Stimulated activated effector memory CD8-positive, alpha-beta T cell treated with anti-CD3 and anti-CD28 coated beads, Interleukin-12 subunit alpha, Interleukin-12 subunit beta, amount 100 ng/mL, for 72 hours (primary cell): ENCODE measurements at regions not wholly inside any gene's neighbourhood (a gene's known extent, or its start where the extent isn't known, plus 50 kb on each side); places are given as distances from the start of the nearest gene placed in this dataset.

Experiments
- ATAC-seq: fragments of 150-1000 bp; cut with Tn5 transposase; 2 replicates; pipeline ENCODE4 v1.10.0; 2021
- DNase-seq, 2 donors: peaks; one replicate each; pipeline ENCODE4 v3.0.0; 2021 to 2022; ENCODE audit warnings: low spot score in 2 of 2
- H3K27ac Mint-ChIP-seq: one replicate; pipeline ENCODE4 v1.8.0; 2022; ENCODE audit warnings: mild to moderate bottlenecking, mixed read lengths
- H3K36me3 Mint-ChIP-seq: one replicate; pipeline ENCODE4 v1.8.0; 2022; ENCODE audit warnings: mild to moderate bottlenecking, mixed read lengths
- H3K4me1 Mint-ChIP-seq: one replicate; pipeline ENCODE4 v1.8.0; 2022; ENCODE audit warnings: mixed read lengths
- H3K4me3 Mint-ChIP-seq: one replicate; pipeline ENCODE4 v1.8.0; 2022; ENCODE audit warnings: mild to moderate bottlenecking, mixed read lengths
- H3K9me3 Mint-ChIP-seq: one replicate; pipeline ENCODE4 v1.8.0; 2022; ENCODE audit warnings: mixed read lengths

- DNase-seq (no peak), ATAC-seq (no peak)
- Mint-ChIP-seq H3K27ac (no peak overlapping the region), H3K9me3 (no peaks in the 10 kb centered on the region), H3K36me3 (no peaks in the 10 kb centered on the region), H3K4me1 (no peaks in the 10 kb centered on the region), H3K4me3 (no peak overlapping the region)
These were observed 226.5 kb upstream of the ARL4C start for GRCh38 chr2:234723400-234723799.

- H3K9me3 Mint-ChIP-seq = no peaks in the 10 kb centered on the region
- no peaks in the 10 kb centered on the region for H3K4me1 Mint-ChIP-seq
- ATAC-seq (no peak), DNase-seq (no peak)
- no peak overlapping the region for H3K27ac Mint-ChIP-seq
- no peaks in the 10 kb centered on the region for H3K36me3 Mint-ChIP-seq
- H3K4me3 Mint-ChIP-seq = no peak overlapping the region
These were observed 225.3 kb upstream of the ARL4C start for GRCh38 chr2:234722176-234722575.

- Mint-ChIP-seq H3K4me3 (no peak overlapping the region), H3K27ac (no peak overlapping the region), H3K36me3 (no peaks in the 10 kb centered on the region), H3K4me1 (no peaks in the 10 kb centered on the region), H3K9me3 (no peaks in the 10 kb centered on the region)
- ATAC-seq (no peak), DNase-seq (no peak)
These were observed 222.3 kb upstream of the ARL4C start for GRCh38 chr2:234719116-234719716.

GRCh38 chr2:234716271-234716670 is 219.4 kb upstream of the ARL4C start:
- H3K27ac Mint-ChIP-seq = no peak overlapping the region
- H3K9me3 Mint-ChIP-seq = no peaks in the 10 kb centered on the region
- H3K36me3 Mint-ChIP-seq = no peaks in the 10 kb centered on the region
- ATAC-seq (no peak), DNase-seq (no peak)
- H3K4me3 Mint-ChIP-seq = no peak overlapping the region
- no peaks in the 10 kb centered on the region for H3K4me1 Mint-ChIP-seq

GRCh38 chr2:234715671-234716250 is 218.9 kb upstream of the ARL4C start:
- H3K4me3 Mint-ChIP-seq = no peak overlapping the region
- no peak overlapping the region for H3K27ac Mint-ChIP-seq
- no peak for DNase-seq
- H3K9me3 Mint-ChIP-seq = no peaks in the 10 kb centered on the region
- no peaks in the 10 kb centered on the region for H3K36me3 Mint-ChIP-seq
- H3K4me1 Mint-ChIP-seq = no peaks in the 10 kb centered on the region
- ATAC-seq = no peak

GRCh38 chr2:234714711-234715110 is 217.8 kb upstream of the ARL4C start:
- Mint-ChIP-seq H3K4me3 (no peak overlapping the region), H3K4me1 (no peaks in the 10 kb centered on the region), H3K27ac (no peak overlapping the region), H3K36me3 (no peaks in the 10 kb centered on the region), H3K9me3 (no peaks in the 10 kb centered on the region)
- DNase-seq = no peak
- no peak for ATAC-seq

GRCh38 chr2:234712421-234712935 is 215.6 kb upstream of the ARL4C start:
- no peak overlapping the region for H3K4me3 Mint-ChIP-seq
- no peak for DNase-seq
- no peaks in the 10 kb centered on the region for H3K9me3 Mint-ChIP-seq
- ATAC-seq = peak; percentile 24
- no peaks in the 10 kb centered on the region for H3K36me3 Mint-ChIP-seq
- no peaks in the 10 kb centered on the region for H3K4me1 Mint-ChIP-seq
- H3K27ac Mint-ChIP-seq = no peak overlapping the region

GRCh38 chr2:234711308-234711707 is 214.4 kb upstream of the ARL4C start:
- DNase-seq (no peak), ATAC-seq (no peak)
- H3K27ac Mint-ChIP-seq = no peak overlapping the region
- no peaks in the 10 kb centered on the region for H3K9me3 Mint-ChIP-seq
- H3K4me3 Mint-ChIP-seq = no peak overlapping the region
- H3K4me1 Mint-ChIP-seq = no peaks in the 10 kb centered on the region
- no peaks in the 10 kb centered on the region for H3K36me3 Mint-ChIP-seq

- no peaks in the 10 kb centered on the region for H3K9me3 Mint-ChIP-seq
- no peaks in the 10 kb centered on the region for H3K36me3 Mint-ChIP-seq
- no peak for ATAC-seq
- DNase-seq = peak in 1 of 2 donors; percentile 6
- H3K27ac Mint-ChIP-seq = no peak overlapping the region
- no peak overlapping the region for H3K4me3 Mint-ChIP-seq
- no peaks in the 10 kb centered on the region for H3K4me1 Mint-ChIP-seq
These were observed 213.7 kb upstream of the ARL4C start for GRCh38 chr2:234710587-234710986.

- Mint-ChIP-seq H3K4me1 (peaks cover 5% of the 10 kb centered on the region), H3K4me3 (no peak overlapping the region), H3K36me3 (no peaks in the 10 kb centered on the region), H3K9me3 (no peaks in the 10 kb centered on the region), H3K27ac (no peak overlapping the region)
- peak in 1 of 2 donors; percentile 7 for DNase-seq
- ATAC-seq = no peak
These were observed 213.2 kb upstream of the ARL4C start for GRCh38 chr2:234710066-234710465.

GRCh38 chr2:234708717-234709116 is 211.8 kb upstream of the ARL4C start:
- ATAC-seq = no peak
- H3K4me3 Mint-ChIP-seq = no peak overlapping the region

GRCh38 chr2:234708091-234708683 is 211.3 kb upstream of the ARL4C start:
- H3K36me3 Mint-ChIP-seq = no peaks in the 10 kb centered on the region

More at GRCh38 chr2:234708717-234709116, 211.8 kb upstream of the ARL4C start:
- Mint-ChIP-seq H3K9me3 (no peaks in the 10 kb centered on the region), H3K27ac (no peak overlapping the region), H3K4me1 (peaks cover 6% of the 10 kb centered on the region), H3K36me3 (no peaks in the 10 kb centered on the region)
- no peak for DNase-seq

GRCh38 chr2:234706086-234706485 is 209.2 kb upstream of the ARL4C start:
- ATAC-seq (no peak), DNase-seq (no peak)
- H3K36me3 Mint-ChIP-seq = no peaks in the 10 kb centered on the region
- H3K4me3 Mint-ChIP-seq = no peak overlapping the region
- peaks cover 6% of the 10 kb centered on the region for H3K4me1 Mint-ChIP-seq
- H3K27ac Mint-ChIP-seq = no peak overlapping the region
- no peaks in the 10 kb centered on the region for H3K9me3 Mint-ChIP-seq

More at GRCh38 chr2:234708091-234708683, 211.3 kb upstream of the ARL4C start:
- ATAC-seq (no peak), DNase-seq (no peak)
- H3K4me1 Mint-ChIP-seq = peaks cover 6% of the 10 kb centered on the region
- H3K27ac Mint-ChIP-seq = no peak overlapping the region
- H3K4me3 Mint-ChIP-seq = no peak overlapping the region
- no peaks in the 10 kb centered on the region for H3K9me3 Mint-ChIP-seq

- no peak overlapping the region for H3K4me3 Mint-ChIP-seq
- no peaks in the 10 kb centered on the region for H3K36me3 Mint-ChIP-seq
- ATAC-seq = peak; percentile 90
- peaks cover 6% of the 10 kb centered on the region for H3K4me1 Mint-ChIP-seq
- no peak overlapping the region for H3K27ac Mint-ChIP-seq
- H3K9me3 Mint-ChIP-seq = no peaks in the 10 kb centered on the region
- DNase-seq = no peak
These were observed 208.2 kb upstream of the ARL4C start for GRCh38 chr2:234705108-234705507.

- Mint-ChIP-seq H3K36me3 (no peaks in the 10 kb centered on the region), H3K4me3 (no peak overlapping the region), H3K27ac (no peak overlapping the region), H3K4me1 (peaks cover 6% of the 10 kb centered on the region), H3K9me3 (no peaks in the 10 kb centered on the region)
- ATAC-seq (no peak), DNase-seq (no peak)
These were observed 206.4 kb upstream of the ARL4C start for GRCh38 chr2:234703258-234703657.

- DNase-seq (no peak), ATAC-seq (no peak)
- H3K4me3 Mint-ChIP-seq = no peak overlapping the region
- H3K36me3 Mint-ChIP-seq = no peaks in the 10 kb centered on the region
- H3K9me3 Mint-ChIP-seq = no peaks in the 10 kb centered on the region
- peaks cover 6% of the 10 kb centered on the region for H3K4me1 Mint-ChIP-seq
- H3K27ac Mint-ChIP-seq = no peak overlapping the region
These were observed 205.9 kb upstream of the ARL4C start for GRCh38 chr2:234702731-234703225.
